ENCODE measurements at regions not wholly inside any gene's neighbourhood (a gene's known extent, or its start where the extent isn't known, plus 50 kb on each side); places are given as distances from the start of the nearest gene placed in this dataset.
"Not testable (repeated sequence)": the region's sequence is repeated elsewhere in the genome, so short reads cannot be mapped to it uniquely, and the experiment has no call there.

GRCh38 chr15:44817797-44818196 is 81.5 kb downstream of the TRIM69 start:
- not testable (repeated sequence) for H3K4me2 ChIP-seq; H3K4me3 ChIP-seq (IDR thresholded peaks at IDR 0.05; ENCODE audit: insufficient read depth, low read depth, low read length); H3K79me2 ChIP-seq (ENCODE audit: insufficient read depth, low read depth); H3K27ac ChIP-seq; H3K9ac ChIP-seq; H3K27me3 ChIP-seq (ENCODE audit: insufficient read depth, low read depth); H2AFZ ChIP-seq (ENCODE audit: low read depth); H3K4me1 ChIP-seq (ENCODE audit: low read depth, poor library complexity, severe bottlenecking); H3K36me3 ChIP-seq (ENCODE audit: insufficient read depth); H4K20me1 ChIP-seq (ENCODE audit: insufficient read depth)

DNA sequence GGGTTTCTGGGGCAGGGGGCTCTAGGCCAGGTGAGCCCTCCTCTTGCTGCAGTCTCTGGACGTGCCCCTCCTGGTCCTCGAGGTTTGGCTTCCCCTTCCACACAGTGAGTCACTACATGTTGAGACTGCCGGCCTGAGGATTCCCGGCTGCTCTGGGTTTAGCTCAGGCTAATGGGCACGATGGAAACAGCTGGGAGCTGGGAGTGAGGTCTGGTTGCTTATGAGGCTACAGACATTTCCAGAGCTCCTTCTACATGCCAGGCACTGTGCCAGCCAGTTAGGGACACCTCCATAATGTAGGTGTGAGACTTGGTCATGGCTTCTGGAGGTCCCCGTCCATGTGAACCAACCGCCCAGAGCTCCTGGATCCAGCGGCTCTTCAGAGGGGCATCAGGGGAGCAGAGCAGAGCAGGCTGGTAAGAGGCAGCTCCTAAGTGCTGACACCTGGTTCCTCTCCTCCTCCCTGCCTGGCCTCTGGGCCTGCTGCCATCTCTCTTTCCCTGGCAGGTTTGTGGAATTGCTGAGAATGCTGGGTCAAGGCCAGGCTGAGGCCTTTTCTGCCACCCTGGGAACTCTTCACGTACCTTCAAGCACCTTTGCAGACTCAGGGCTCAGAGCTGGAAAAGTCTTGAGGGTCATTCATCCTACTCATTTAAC is 83.1 kb downstream of the TRIM69 start:
- not testable (repeated sequence) for H3K27me3 ChIP-seq (ENCODE audit: insufficient read depth, low read depth); H3K9ac ChIP-seq; H3K36me3 ChIP-seq (ENCODE audit: insufficient read depth); H3K4me2 ChIP-seq; H4K20me1 ChIP-seq (ENCODE audit: insufficient read depth); H3K4me1 ChIP-seq (ENCODE audit: low read depth, poor library complexity, severe bottlenecking); H3K79me2 ChIP-seq (ENCODE audit: insufficient read depth, low read depth); H3K4me3 ChIP-seq (IDR thresholded peaks at IDR 0.05; ENCODE audit: insufficient read depth, low read depth, low read length); H3K27ac ChIP-seq; H2AFZ ChIP-seq (ENCODE audit: low read depth)

- H2AFZ ChIP-seq (ENCODE audit: low read depth); H3K79me2 ChIP-seq (ENCODE audit: insufficient read depth, low read depth); H3K27ac ChIP-seq; H3K4me1 ChIP-seq (ENCODE audit: low read depth, poor library complexity, severe bottlenecking); H4K20me1 ChIP-seq (ENCODE audit: insufficient read depth); H3K9ac ChIP-seq; H3K36me3 ChIP-seq (ENCODE audit: insufficient read depth); H3K4me3 ChIP-seq (IDR thresholded peaks at IDR 0.05; ENCODE audit: insufficient read depth, low read depth, low read length); H3K4me2 ChIP-seq; H3K27me3 ChIP-seq (ENCODE audit: insufficient read depth, low read depth): not testable (repeated sequence)
Observed at GRCh38 chr15:44820535-44820934, 84.2 kb downstream of the TRIM69 start.

GRCh38 chr15:44820967-44821366 is 84.6 kb downstream of the TRIM69 start:
- not testable (repeated sequence) for H3K4me3 ChIP-seq (IDR thresholded peaks at IDR 0.05; ENCODE audit: insufficient read depth, low read depth, low read length); H3K4me1 ChIP-seq (ENCODE audit: low read depth, poor library complexity, severe bottlenecking); H3K27ac ChIP-seq; H2AFZ ChIP-seq (ENCODE audit: low read depth); H3K4me2 ChIP-seq; H3K27me3 ChIP-seq (ENCODE audit: insufficient read depth, low read depth); H3K9ac ChIP-seq; H4K20me1 ChIP-seq (ENCODE audit: insufficient read depth); H3K79me2 ChIP-seq (ENCODE audit: insufficient read depth, low read depth); H3K36me3 ChIP-seq (ENCODE audit: insufficient read depth)

DNA sequence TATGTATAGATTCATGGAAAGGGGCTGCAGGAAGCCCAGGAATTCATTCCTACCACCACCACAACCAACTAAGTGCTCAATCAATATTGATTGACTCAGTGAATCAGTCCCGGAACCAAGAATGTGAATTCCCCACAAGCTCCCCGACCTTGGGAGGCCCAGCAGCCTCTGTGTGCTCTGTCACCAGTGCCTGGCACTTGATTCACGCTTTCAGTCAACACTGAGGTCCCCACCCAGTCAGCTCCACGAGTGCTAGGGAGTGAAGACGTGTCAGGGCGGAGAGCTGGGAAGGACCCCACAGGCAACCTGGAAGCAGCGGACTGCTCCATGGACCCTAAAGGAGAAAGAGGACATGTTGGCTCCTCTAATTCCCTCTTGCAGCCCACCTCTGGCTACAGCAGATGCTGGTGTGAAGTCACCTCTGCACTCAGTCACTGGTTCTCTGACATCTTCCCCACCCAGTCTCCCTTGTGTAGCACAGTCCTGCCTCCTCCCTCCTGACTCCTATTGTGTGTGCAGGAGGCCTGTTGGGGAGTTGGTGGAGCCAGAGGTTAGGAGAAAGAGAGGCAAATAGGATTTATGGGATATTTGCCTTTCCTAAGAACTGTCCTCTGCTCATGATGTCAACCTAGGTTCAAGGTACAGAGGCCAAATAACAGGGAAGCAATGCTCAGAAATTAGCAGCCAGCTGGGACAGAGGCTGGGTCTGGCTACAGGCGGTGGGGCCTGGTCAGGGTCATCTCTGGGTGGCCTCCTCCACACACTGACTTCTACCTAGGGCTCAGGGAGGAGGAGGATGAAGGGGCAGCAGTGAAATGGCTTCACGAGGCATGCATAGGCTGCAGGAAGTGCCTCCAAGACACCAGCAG is 88.2 kb downstream of the TRIM69 start:
- not testable (repeated sequence) for H3K4me3 ChIP-seq (IDR thresholded peaks at IDR 0.05; ENCODE audit: insufficient read depth, low read depth, low read length); H3K9ac ChIP-seq; H3K4me2 ChIP-seq; H3K79me2 ChIP-seq (ENCODE audit: insufficient read depth, low read depth); H2AFZ ChIP-seq (ENCODE audit: low read depth); H4K20me1 ChIP-seq (ENCODE audit: insufficient read depth); H3K36me3 ChIP-seq (ENCODE audit: insufficient read depth); H3K27ac ChIP-seq; H3K27me3 ChIP-seq (ENCODE audit: insufficient read depth, low read depth); H3K4me1 ChIP-seq (ENCODE audit: low read depth, poor library complexity, severe bottlenecking)

DNA sequence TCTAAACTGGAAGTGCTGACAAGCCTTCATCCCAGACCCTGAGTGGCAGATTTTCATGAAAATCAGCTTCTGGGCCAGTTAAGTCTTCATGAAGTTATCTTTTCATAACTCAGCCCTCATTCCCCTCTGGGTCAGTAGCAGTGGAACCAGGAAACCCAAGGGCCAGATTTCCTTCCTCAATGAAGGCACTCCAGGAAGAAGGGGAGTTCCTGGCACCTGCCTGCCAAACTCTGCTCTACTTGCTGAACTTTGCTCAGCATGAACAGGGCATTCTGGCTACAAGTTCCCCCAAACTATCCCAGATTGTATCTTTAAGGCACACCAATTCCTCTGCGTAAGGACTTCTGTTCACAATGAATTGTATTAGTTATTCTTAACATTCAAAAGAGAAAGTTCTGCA is 90.3 kb downstream of the TRIM69 start:
- H3K27me3 ChIP-seq (ENCODE audit: insufficient read depth, low read depth); H3K4me3 ChIP-seq (IDR thresholded peaks at IDR 0.05; ENCODE audit: insufficient read depth, low read depth, low read length); H3K36me3 ChIP-seq (ENCODE audit: insufficient read depth); H3K9ac ChIP-seq; H3K4me2 ChIP-seq; H3K79me2 ChIP-seq (ENCODE audit: insufficient read depth, low read depth); H3K4me1 ChIP-seq (ENCODE audit: low read depth, poor library complexity, severe bottlenecking); H4K20me1 ChIP-seq (ENCODE audit: insufficient read depth); H3K27ac ChIP-seq; H2AFZ ChIP-seq (ENCODE audit: low read depth): not testable (repeated sequence)

GRCh38 chr15:44828229-44828914 is 92.0 kb downstream of the TRIM69 start:
- not testable (repeated sequence) for H4K20me1 ChIP-seq (ENCODE audit: insufficient read depth); H3K9ac ChIP-seq; H3K4me2 ChIP-seq; H3K4me1 ChIP-seq (ENCODE audit: low read depth, poor library complexity, severe bottlenecking); H3K27ac ChIP-seq; H2AFZ ChIP-seq (ENCODE audit: low read depth); H3K36me3 ChIP-seq (ENCODE audit: insufficient read depth); H3K79me2 ChIP-seq (ENCODE audit: insufficient read depth, low read depth); H3K27me3 ChIP-seq (ENCODE audit: insufficient read depth, low read depth); H3K4me3 ChIP-seq (IDR thresholded peaks at IDR 0.05; ENCODE audit: insufficient read depth, low read depth, low read length)

DNA sequence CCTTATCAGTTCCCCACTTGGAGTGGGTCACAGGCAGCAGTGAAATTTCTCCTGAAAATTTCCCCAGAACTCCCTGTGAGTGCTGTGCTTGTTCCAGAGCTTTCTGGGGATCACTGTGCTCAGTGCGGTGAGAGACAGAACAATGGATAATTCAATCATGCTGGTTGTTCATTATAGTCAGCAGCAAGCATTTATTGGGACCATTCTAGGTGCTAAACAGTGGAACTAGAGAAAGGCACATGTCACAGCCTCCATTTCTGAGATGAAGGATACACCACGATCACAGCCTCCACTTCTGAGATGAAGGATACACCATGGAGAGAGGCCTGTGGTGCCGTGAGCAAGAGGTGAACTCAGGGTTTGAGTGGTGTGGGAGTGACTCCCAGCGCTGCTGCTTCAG is 92.8 kb downstream of the TRIM69 start:
- not testable (repeated sequence) for H3K36me3 ChIP-seq (ENCODE audit: insufficient read depth); H3K4me1 ChIP-seq (ENCODE audit: low read depth, poor library complexity, severe bottlenecking); H3K4me3 ChIP-seq (IDR thresholded peaks at IDR 0.05; ENCODE audit: insufficient read depth, low read depth, low read length); H3K27ac ChIP-seq; H2AFZ ChIP-seq (ENCODE audit: low read depth); H3K4me2 ChIP-seq; H3K27me3 ChIP-seq (ENCODE audit: insufficient read depth, low read depth); H3K79me2 ChIP-seq (ENCODE audit: insufficient read depth, low read depth); H4K20me1 ChIP-seq (ENCODE audit: insufficient read depth); H3K9ac ChIP-seq

DNA sequence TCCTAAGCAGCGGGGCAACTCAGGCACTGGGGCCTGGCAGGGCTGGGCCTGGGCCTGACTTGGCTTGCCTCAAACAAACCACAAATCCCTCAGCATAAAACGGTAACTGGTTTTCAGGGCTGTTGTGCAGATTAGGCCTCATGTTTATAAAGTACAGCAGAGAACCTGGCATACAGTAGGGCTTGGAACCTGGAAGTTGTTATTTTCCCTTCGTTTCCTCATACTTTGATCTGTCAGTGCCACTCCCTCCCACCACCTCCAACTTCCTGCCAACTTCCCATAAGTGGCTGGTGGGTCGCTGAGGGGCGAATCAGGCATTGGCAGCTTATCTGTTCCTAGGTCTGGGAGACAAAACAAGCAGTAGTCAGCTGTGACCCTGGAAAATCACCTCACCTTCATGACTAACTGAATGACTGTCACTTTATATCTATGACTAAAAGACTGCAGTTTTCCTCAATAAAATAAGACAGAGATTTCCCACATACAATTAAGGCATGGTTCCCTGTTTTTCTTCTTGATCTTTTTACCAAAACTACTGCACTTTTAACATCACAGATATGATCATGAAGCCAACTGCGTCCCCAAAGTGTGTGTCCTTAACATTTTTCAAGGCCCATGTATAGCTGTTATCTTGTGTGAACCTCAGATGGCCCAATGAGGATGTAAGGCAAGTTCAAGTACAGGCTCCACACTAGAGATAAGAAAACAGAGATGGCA is 94.5 kb downstream of the TRIM69 start:
- peak overlapping the region; percentile 14; the same call in 1 of the 2 replicates for H2AFZ ChIP-seq (ENCODE audit: low read depth)
- H3K27ac ChIP-seq: not testable (repeated sequence)

GRCh38 chr15:44831409-44831741 is 95.0 kb downstream of the TRIM69 start:
- H3K4me1 ChIP-seq (ENCODE audit: low read depth, poor library complexity, severe bottlenecking); H3K36me3 ChIP-seq (ENCODE audit: insufficient read depth); H3K79me2 ChIP-seq (ENCODE audit: insufficient read depth, low read depth); H4K20me1 ChIP-seq (ENCODE audit: insufficient read depth); H3K27ac ChIP-seq; H3K27me3 ChIP-seq (ENCODE audit: insufficient read depth, low read depth); H3K9ac ChIP-seq; H3K4me2 ChIP-seq; H3K4me3 ChIP-seq (IDR thresholded peaks at IDR 0.05; ENCODE audit: insufficient read depth, low read depth, low read length): not testable (repeated sequence)
- H2AFZ ChIP-seq (ENCODE audit: low read depth): peak overlapping the region; percentile 14; the same call in 1 of the 2 replicates

More for the DNA sequence above, 94.5 kb downstream of the TRIM69 start:
- not testable (repeated sequence) for H3K9ac ChIP-seq; H3K36me3 ChIP-seq (ENCODE audit: insufficient read depth); H3K79me2 ChIP-seq (ENCODE audit: insufficient read depth, low read depth); H3K4me2 ChIP-seq; H3K27me3 ChIP-seq (ENCODE audit: insufficient read depth, low read depth); H3K4me3 ChIP-seq (IDR thresholded peaks at IDR 0.05; ENCODE audit: insufficient read depth, low read depth, low read length); H3K4me1 ChIP-seq (ENCODE audit: low read depth, poor library complexity, severe bottlenecking); H4K20me1 ChIP-seq (ENCODE audit: insufficient read depth)
